ENCODE measurements at regions not wholly inside any gene's neighbourhood (a gene's known extent, or its start where the extent isn't known, plus 50 kb on each side); places are given as distances from the start of the nearest gene placed in this dataset.

DNA sequence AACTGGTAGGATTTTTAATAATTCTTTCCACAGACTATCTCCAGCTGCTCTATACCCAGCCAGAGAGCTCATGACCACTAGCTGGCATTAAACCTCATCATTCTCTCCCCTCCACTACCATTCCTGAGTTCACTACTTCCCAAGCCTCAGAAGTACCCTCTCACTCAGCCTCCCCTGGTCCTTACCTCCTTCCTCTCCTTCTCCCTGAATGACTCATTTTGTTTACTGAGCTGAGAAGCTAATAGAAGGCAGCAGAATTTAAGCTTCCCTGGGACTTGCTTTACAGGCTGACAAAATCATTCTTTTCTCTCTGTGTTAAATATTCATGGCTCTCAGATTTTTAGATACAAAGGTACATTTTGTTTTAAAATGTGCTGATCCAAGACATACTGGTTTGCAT lies 305.4 kb downstream of the TLR4 start:
- Histone ChIP-seq H3K9ac (ENCODE audit: low read length) (no peak overlapping the region), H3K4me1 (ENCODE audit: insufficient read depth, low read length, severe bottlenecking) (no peaks in the 10 kb centered on the region), H3F3A (ENCODE audit: insufficient read depth, low read length) (no peaks in the 10 kb centered on the region), H3K27me3 (ENCODE audit: insufficient read depth, low read length) (no peaks in the 10 kb centered on the region), H3K27ac (ENCODE audit: low read depth, low read length, poor library complexity, severe bottlenecking) (no peak overlapping the region), H3K4me3 (ENCODE audit: low read depth, low read length, poor library complexity, severe bottlenecking) (no peak overlapping the region), H2AFZ (ENCODE audit: low read length) (no peak overlapping the region), H3K4me2 (ENCODE audit: low read length) (no peak overlapping the region), H3K9me2 (ENCODE audit: low read depth, low read length) (no peaks in the 10 kb centered on the region), H3K36me3 (ENCODE audit: insufficient read depth, low read length) (no peaks in the 10 kb centered on the region), H3K9me3 (ENCODE audit: low read length) (no peaks in the 10 kb centered on the region), H3K79me2 (ENCODE audit: insufficient read depth, low read length) (no peaks in the 10 kb centered on the region), H4K20me1 (ENCODE audit: insufficient read depth, low read length) (no peaks in the 10 kb centered on the region)
- TF ChIP-seq EZH2 (IDR thresholded peaks at IDR 0.05; ENCODE audit: borderline replicate concordance, low read length) = no peak

DNA sequence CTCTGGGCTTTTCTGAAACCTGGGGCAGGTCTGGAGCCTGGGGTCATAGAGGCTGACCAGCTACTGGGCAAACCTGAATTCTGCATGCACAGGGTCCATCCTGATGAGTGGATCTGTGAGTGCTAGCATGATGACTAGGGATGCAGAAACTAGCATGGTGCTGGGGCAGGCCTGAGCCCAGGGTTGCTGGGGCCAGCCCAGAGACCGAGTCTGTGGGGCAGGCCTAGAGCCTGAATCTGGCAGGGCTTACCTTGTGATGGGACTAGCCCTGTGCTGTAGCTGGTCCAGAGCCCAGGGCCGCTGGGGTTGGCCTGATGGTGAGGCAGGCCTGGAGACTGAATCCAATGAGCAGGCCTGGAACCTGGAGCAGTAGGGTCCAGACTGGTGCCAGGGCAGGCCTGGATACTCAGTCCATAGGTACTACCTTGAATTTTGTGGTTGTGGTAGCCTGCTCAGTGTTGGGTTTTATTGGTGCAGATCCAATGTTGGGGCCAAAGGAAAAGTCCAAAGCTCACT lies 313.5 kb downstream of the TLR4 start:
- Histone ChIP-seq H3K4me1 (ENCODE audit: insufficient read depth, low read length, severe bottlenecking) (no peaks in the 10 kb centered on the region), H3K9me2 (ENCODE audit: low read depth, low read length) (no peaks in the 10 kb centered on the region), H3K36me3 (ENCODE audit: insufficient read depth, low read length) (no peaks in the 10 kb centered on the region), H2AFZ (ENCODE audit: low read length) (no peak overlapping the region), H3K27me3 (ENCODE audit: insufficient read depth, low read length) (no peaks in the 10 kb centered on the region), H3K4me3 (ENCODE audit: low read depth, low read length, poor library complexity, severe bottlenecking) (no peak overlapping the region), H3K27ac (ENCODE audit: low read depth, low read length, poor library complexity, severe bottlenecking) (no peak overlapping the region), H4K20me1 (ENCODE audit: insufficient read depth, low read length) (no peaks in the 10 kb centered on the region), H3K79me2 (ENCODE audit: insufficient read depth, low read length) (no peaks in the 10 kb centered on the region), H3F3A (ENCODE audit: insufficient read depth, low read length) (no peaks in the 10 kb centered on the region), H3K4me2 (ENCODE audit: low read length) (no peak overlapping the region), H3K9me3 (ENCODE audit: low read length) (no peaks in the 10 kb centered on the region), H3K9ac (ENCODE audit: low read length) (no peak overlapping the region)
- TF ChIP-seq EZH2 (IDR thresholded peaks at IDR 0.05; ENCODE audit: borderline replicate concordance, low read length) = no peak
- TF ChIP-seq, protein P1, sequence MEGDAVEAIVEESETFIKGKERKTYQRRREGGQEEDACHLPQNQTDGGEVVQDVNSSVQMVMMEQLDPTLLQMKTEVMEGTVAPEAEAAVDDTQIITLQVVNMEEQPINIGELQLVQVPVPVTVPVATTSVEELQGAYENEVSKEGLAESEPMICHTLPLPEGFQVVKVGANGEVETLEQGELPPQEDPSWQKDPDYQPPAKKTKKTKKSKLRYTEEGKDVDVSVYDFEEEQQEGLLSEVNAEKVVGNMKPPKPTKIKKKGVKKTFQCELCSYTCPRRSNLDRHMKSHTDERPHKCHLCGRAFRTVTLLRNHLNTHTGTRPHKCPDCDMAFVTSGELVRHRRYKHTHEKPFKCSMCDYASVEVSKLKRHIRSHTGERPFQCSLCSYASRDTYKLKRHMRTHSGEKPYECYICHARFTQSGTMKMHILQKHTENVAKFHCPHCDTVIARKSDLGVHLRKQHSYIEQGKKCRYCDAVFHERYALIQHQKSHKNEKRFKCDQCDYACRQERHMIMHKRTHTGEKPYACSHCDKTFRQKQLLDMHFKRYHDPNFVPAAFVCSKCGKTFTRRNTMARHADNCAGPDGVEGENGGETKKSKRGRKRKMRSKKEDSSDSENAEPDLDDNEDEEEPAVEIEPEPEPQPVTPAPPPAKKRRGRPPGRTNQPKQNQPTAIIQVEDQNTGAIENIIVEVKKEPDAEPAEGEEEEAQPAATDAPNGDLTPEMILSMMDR (IDR thresholded peaks at IDR 0.05; ENCODE audit: low read length) = no peak

DNA sequence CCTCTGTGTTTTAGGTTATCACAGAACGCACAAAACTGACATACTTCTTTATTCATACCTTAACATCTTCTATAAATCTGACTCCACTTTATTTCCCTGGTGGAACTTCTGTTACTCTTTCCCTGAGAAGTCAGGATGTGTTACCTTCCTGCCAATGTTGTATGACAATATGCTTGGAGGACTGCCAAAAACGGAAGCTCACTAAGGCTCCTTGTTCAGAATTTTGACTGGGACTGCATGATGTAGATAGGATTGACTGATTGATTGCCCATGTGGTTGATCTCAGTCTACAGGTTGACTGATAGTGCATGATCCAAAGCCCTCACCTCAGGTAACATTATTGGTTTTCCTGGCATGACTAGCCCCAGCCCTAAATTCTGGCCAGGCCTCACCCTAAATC lies 319.4 kb downstream of the TLR4 start:
- Histone ChIP-seq H3K9me2 (ENCODE audit: low read depth, low read length) (no peaks in the 10 kb centered on the region), H3K36me3 (ENCODE audit: insufficient read depth, low read length) (no peaks in the 10 kb centered on the region), H3K9me3 (ENCODE audit: low read length) (no peaks in the 10 kb centered on the region), H2AFZ (ENCODE audit: low read length) (no peak overlapping the region), H3K27ac (ENCODE audit: low read depth, low read length, poor library complexity, severe bottlenecking) (no peak overlapping the region), H3K79me2 (ENCODE audit: insufficient read depth, low read length) (no peaks in the 10 kb centered on the region), H3K27me3 (ENCODE audit: insufficient read depth, low read length) (no peaks in the 10 kb centered on the region), H3K9ac (ENCODE audit: low read length) (no peak overlapping the region), H4K20me1 (ENCODE audit: insufficient read depth, low read length) (no peaks in the 10 kb centered on the region), H3F3A (ENCODE audit: insufficient read depth, low read length) (no peaks in the 10 kb centered on the region), H3K4me1 (ENCODE audit: insufficient read depth, low read length, severe bottlenecking) (no peaks in the 10 kb centered on the region), H3K4me3 (ENCODE audit: low read depth, low read length, poor library complexity, severe bottlenecking) (no peak overlapping the region), H3K4me2 (ENCODE audit: low read length) (no peak overlapping the region)
- TF ChIP-seq, protein P1 (IDR thresholded peaks at IDR 0.05; ENCODE audit: low read length) = no peak
- no peak for TF ChIP-seq EZH2 (IDR thresholded peaks at IDR 0.05; ENCODE audit: borderline replicate concordance, low read length)

DNA sequence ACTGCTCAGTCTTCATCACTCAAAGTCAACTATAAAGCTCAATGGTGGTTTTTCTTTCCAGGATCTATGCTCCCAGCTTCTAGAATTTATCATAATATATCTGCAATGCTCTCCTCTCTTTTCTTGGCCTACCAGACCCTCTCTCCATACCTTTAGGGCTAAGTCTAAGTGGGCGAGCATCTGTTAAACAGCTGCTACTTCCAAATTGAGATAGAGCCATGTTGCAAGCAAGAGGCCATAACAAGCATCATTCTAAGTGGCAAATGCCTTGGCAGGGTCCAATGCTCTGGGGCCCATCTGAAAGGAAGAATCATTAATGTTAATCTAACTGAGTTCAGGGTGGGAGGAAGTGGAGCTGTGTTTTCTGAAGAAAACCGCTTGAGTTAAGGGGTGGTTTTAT lies 324.0 kb downstream of the TLR4 start:
- Histone ChIP-seq H3K27me3 (ENCODE audit: insufficient read depth, low read length) (no peaks in the 10 kb centered on the region), H3K36me3 (ENCODE audit: insufficient read depth, low read length) (no peaks in the 10 kb centered on the region), H3F3A (ENCODE audit: insufficient read depth, low read length) (no peaks in the 10 kb centered on the region), H3K9ac (ENCODE audit: low read length) (no peak overlapping the region), H2AFZ (ENCODE audit: low read length) (no peak overlapping the region), H3K9me3 (ENCODE audit: low read length) (no peaks in the 10 kb centered on the region), H3K27ac (ENCODE audit: low read depth, low read length, poor library complexity, severe bottlenecking) (no peak overlapping the region), H3K4me3 (ENCODE audit: low read depth, low read length, poor library complexity, severe bottlenecking) (no peak overlapping the region), H3K9me2 (ENCODE audit: low read depth, low read length) (no peaks in the 10 kb centered on the region), H3K4me2 (ENCODE audit: low read length) (no peak overlapping the region), H3K4me1 (ENCODE audit: insufficient read depth, low read length, severe bottlenecking) (no peaks in the 10 kb centered on the region), H3K79me2 (ENCODE audit: insufficient read depth, low read length) (no peaks in the 10 kb centered on the region), H4K20me1 (ENCODE audit: insufficient read depth, low read length) (no peaks in the 10 kb centered on the region)
- TF ChIP-seq EZH2 (IDR thresholded peaks at IDR 0.05; ENCODE audit: borderline replicate concordance, low read length) = no peak
- TF ChIP-seq, protein P1 (IDR thresholded peaks at IDR 0.05; ENCODE audit: low read length) = no peak

All from OCI-LY1 (cell line).